ENCODE measurements at regions not wholly inside any gene's neighbourhood (a gene's known extent, or its start where the extent isn't known, plus 50 kb on each side); places are given as distances from the start of the nearest gene placed in this dataset.

DNA sequence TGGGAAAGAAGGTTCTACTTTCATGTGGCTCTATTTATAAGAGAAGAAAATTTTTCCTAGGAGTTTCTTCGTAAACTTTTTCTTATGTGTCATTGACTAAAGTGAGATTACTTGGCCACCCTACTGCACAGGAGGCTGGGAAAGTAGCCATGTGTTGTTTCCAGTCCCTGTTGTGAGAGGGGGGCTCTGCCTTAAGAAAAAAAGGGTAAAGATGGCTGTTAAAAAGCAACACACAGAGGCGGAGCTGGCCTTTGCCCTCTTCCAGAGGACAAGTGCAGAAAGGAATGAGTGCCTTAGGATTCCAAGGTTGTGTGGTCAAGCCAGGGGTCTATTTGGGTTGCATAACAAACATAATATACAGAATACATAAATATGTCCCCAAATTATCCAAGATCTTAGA, 230.0 kb upstream of the CXCR4 start:
- no peak overlapping the region for H3K27ac ChIP-seq
- H3K27me3 ChIP-seq, result no peaks in the 10 kb centered on the region
- no peaks in the 10 kb centered on the region for H3K4me1 ChIP-seq
- H3K9ac ChIP-seq, result no peak overlapping the region
- no peak overlapping the region for H3K4me3 ChIP-seq
- H3K36me3 ChIP-seq, result no peaks in the 10 kb centered on the region
- H4K20me1 ChIP-seq, result no peaks in the 10 kb centered on the region
- TF ChIP-seq Cebpa-rat (IDR thresholded peaks at IDR 0.05), result no peak
- peaks cover 14% of the 10 kb centered on the region for H3K9me3 ChIP-seq
- H3K4me2 ChIP-seq, result no peak overlapping the region

DNA sequence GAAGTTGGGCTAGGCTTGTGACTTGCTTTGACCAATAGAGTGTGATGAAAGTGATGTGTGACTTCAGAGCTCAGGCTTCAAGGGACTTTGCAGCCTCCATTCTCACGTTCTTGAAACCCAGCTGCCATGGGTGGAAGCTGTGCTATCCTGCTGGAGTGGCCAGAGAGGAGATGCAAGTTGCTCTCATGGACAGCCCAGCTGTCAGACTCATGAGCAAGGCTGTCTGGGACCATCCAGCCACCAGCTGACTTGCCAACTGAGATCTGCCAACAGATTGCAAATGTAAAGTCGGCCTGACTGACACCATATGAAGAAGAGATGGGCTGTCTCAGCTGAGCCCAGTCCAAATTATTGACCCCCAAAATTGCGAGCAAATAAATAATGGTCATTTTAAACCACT, 226.4 kb upstream of the CXCR4 start:
- no peak for TF ChIP-seq Cebpa-rat (IDR thresholded peaks at IDR 0.05)
- H3K4me2 ChIP-seq, result no peak overlapping the region
- no peak overlapping the region for H3K27ac ChIP-seq
- H3K4me1 ChIP-seq, result no peaks in the 10 kb centered on the region
- H3K4me3 ChIP-seq, result no peak overlapping the region
- no peaks in the 10 kb centered on the region for H3K36me3 ChIP-seq
- no peak overlapping the region for H3K9ac ChIP-seq
- H3K27me3 ChIP-seq, result no peaks in the 10 kb centered on the region
- peaks cover 10% of the 10 kb centered on the region for H3K9me3 ChIP-seq
- H4K20me1 ChIP-seq, result no peaks in the 10 kb centered on the region

GRCh38 chr2:136342138-136342537, 224.2 kb upstream of the CXCR4 start:
- Histone ChIP-seq H4K20me1 (no peaks in the 10 kb centered on the region), H3K9ac (no peak overlapping the region), H3K27me3 (no peaks in the 10 kb centered on the region), H3K9me3 (peaks cover 25% of the 10 kb centered on the region), H3K4me3 (no peak overlapping the region), H3K27ac (no peak overlapping the region), H3K4me2 (no peak overlapping the region), H3K36me3 (no peaks in the 10 kb centered on the region), H3K4me1 (no peaks in the 10 kb centered on the region)
- no peak for TF ChIP-seq Cebpa-rat (IDR thresholded peaks at IDR 0.05)

DNA sequence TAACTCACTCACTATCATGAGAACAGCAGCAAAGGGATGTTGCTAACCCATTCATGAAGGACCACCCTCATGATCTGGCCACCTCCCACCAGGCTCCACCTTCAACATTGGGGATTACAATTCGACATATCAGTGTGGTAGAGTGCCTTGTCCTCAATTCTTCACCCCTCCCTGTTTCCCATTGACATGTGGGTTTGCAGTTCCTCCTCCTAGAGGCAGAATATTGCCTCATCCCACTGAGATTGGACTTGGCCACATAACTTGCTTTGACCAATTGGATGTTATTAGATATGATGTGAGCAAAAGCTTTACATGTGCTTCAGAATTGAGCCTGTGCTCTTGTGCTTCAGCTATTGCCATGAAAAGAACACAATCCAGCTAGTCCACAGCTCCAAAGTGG, 217.0 kb upstream of the CXCR4 start:
- no peak overlapping the region for H3K4me3 ChIP-seq
- H3K9me3 ChIP-seq, result peaks cover 21% of the 10 kb centered on the region
- no peak overlapping the region for H3K9ac ChIP-seq
- TF ChIP-seq Cebpa-rat (IDR thresholded peaks at IDR 0.05), result no peak
- no peaks in the 10 kb centered on the region for H3K27me3 ChIP-seq
- H3K4me2 ChIP-seq, result no peak overlapping the region
- H3K36me3 ChIP-seq, result no peaks in the 10 kb centered on the region
- no peak overlapping the region for H3K27ac ChIP-seq
- peaks cover 8% of the 10 kb centered on the region; the same call in 1 of the 2 replicates for H3K4me1 ChIP-seq
- H4K20me1 ChIP-seq, result no peaks in the 10 kb centered on the region

- no peaks in the 10 kb centered on the region for H3K27me3 ChIP-seq
- H3K4me1 ChIP-seq, result peaks cover 9% of the 10 kb centered on the region
- no peak overlapping the region for H3K27ac ChIP-seq
- H3K9me3 ChIP-seq, result no peaks in the 10 kb centered on the region
- TF ChIP-seq Cebpa-rat (IDR thresholded peaks at IDR 0.05), result no peak
- no peaks in the 10 kb centered on the region for H4K20me1 ChIP-seq
- no peak overlapping the region for H3K4me2 ChIP-seq
- no peaks in the 10 kb centered on the region for H3K36me3 ChIP-seq
- H3K9ac ChIP-seq, result no peak overlapping the region
- no peak overlapping the region for H3K4me3 ChIP-seq
Observed at GRCh38 chr2:136332436-136333095, 214.6 kb upstream of the CXCR4 start.

DNA sequence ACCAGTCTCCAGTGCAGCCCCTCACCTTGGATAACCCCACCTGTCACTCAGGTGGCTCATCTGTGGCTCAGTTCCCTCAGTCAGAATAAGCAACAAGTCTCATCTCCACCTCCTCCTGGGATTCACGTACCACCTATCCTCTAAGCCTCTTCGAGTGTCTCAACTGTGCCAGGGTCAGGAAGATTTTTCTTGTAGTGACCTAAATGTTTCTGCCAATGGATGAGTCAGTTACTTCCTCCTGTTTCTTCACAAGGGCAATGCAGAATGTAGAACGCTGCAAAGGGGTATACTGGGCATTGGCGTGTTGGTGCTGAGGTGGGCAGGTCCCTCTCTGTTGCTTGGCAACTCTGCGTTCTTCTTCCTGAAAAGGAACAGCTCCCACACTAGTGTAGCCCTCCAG, 213.3 kb upstream of the CXCR4 start:
- no peak overlapping the region for H3K4me3 ChIP-seq
- H3K27ac ChIP-seq, result no peak overlapping the region
- no peak overlapping the region for H3K9ac ChIP-seq
- no peak for TF ChIP-seq Cebpa-rat (IDR thresholded peaks at IDR 0.05)
- H3K9me3 ChIP-seq, result no peaks in the 10 kb centered on the region
- H3K36me3 ChIP-seq, result no peaks in the 10 kb centered on the region
- no peaks in the 10 kb centered on the region for H3K27me3 ChIP-seq
- H3K4me1 ChIP-seq, result peaks cover 22% of the 10 kb centered on the region
- H3K4me2 ChIP-seq, result no peak overlapping the region
- H4K20me1 ChIP-seq, result no peaks in the 10 kb centered on the region

- TF ChIP-seq Cebpa-rat (IDR thresholded peaks at IDR 0.05), result no peak
- Histone ChIP-seq H3K9ac (no peak overlapping the region), H3K4me2 (no peak overlapping the region)
Observed at GRCh38 chr2:136328207-136328795, 210.4 kb upstream of the CXCR4 start.

GRCh38 chr2:136327162-136327852, 209.4 kb upstream of the CXCR4 start:
- Histone ChIP-seq H3K4me1 (peaks cover 51% of the 10 kb centered on the region), H4K20me1 (no peaks in the 10 kb centered on the region), H3K4me3 (no peak overlapping the region), H3K9me3 (no peaks in the 10 kb centered on the region), H3K9ac (0 out of 2 replicates have a peak overlapping the region, but pooled peaks have one; percentile 28), H3K27me3 (no peaks in the 10 kb centered on the region), H3K27ac (no peak overlapping the region), H3K4me2 (peak overlapping the region; percentile 40), H3K36me3 (no peaks in the 10 kb centered on the region)
- no peak for TF ChIP-seq Cebpa-rat (IDR thresholded peaks at IDR 0.05)

More at GRCh38 chr2:136328207-136328795, 210.4 kb upstream of the CXCR4 start:
- Histone ChIP-seq H3K9me3 (no peaks in the 10 kb centered on the region), H3K27ac (no peak overlapping the region), H3K27me3 (no peaks in the 10 kb centered on the region), H3K4me1 (peaks cover 49% of the 10 kb centered on the region), H4K20me1 (no peaks in the 10 kb centered on the region), H3K4me3 (no peak overlapping the region), H3K36me3 (no peaks in the 10 kb centered on the region)

- H3K4me3 ChIP-seq, result no peak overlapping the region
- H3K27ac ChIP-seq, result no peak overlapping the region
Observed at GRCh38 chr2:136325844-136326331, 207.9 kb upstream of the CXCR4 start.

GRCh38 chr2:136324966-136325365, 207.0 kb upstream of the CXCR4 start:
- Histone ChIP-seq H4K20me1 (no peaks in the 10 kb centered on the region), H3K9ac (no peak overlapping the region), H3K4me1 (peaks cover 73% of the 10 kb centered on the region), H3K4me3 (no peak overlapping the region), H3K27ac (no peak overlapping the region), H3K27me3 (no peaks in the 10 kb centered on the region), H3K4me2 (peak overlapping the region; percentile 79), H3K36me3 (no peaks in the 10 kb centered on the region), H3K9me3 (no peaks in the 10 kb centered on the region)
- no peak for TF ChIP-seq Cebpa-rat (IDR thresholded peaks at IDR 0.05)

More at GRCh38 chr2:136325844-136326331, 207.9 kb upstream of the CXCR4 start:
- no peak for TF ChIP-seq Cebpa-rat (IDR thresholded peaks at IDR 0.05)
- peaks cover 65% of the 10 kb centered on the region for H3K4me1 ChIP-seq
- no peaks in the 10 kb centered on the region for H3K9me3 ChIP-seq
- no peak overlapping the region for H3K9ac ChIP-seq
- no peaks in the 10 kb centered on the region for H3K36me3 ChIP-seq
- no peak overlapping the region for H3K4me2 ChIP-seq
- no peaks in the 10 kb centered on the region for H4K20me1 ChIP-seq
- no peaks in the 10 kb centered on the region for H3K27me3 ChIP-seq
